Activated CD8-positive, alpha-beta memory T cell treated with anti-CD3 and anti-CD28 coated beads, Interleukin-2, amount 50 U/mL, for 48 hours (primary cell): ENCODE measurements at regions not wholly inside any gene's neighbourhood (a gene's known extent, or its start where the extent isn't known, plus 50 kb on each side); places are given as distances from the start of the nearest gene placed in this dataset.
A peak's percentile ranks its signal among the peaks of the same experiment; 100 is the strongest.
"Not testable (repeated sequence)": the region's sequence is repeated elsewhere in the genome, so short reads cannot be mapped to it uniquely, and the experiment has no call there.

Experiments
- DNase-seq: peaks from one replicate; pipeline ENCODE4 v3.0.0-alpha.2; 2020

DNA sequence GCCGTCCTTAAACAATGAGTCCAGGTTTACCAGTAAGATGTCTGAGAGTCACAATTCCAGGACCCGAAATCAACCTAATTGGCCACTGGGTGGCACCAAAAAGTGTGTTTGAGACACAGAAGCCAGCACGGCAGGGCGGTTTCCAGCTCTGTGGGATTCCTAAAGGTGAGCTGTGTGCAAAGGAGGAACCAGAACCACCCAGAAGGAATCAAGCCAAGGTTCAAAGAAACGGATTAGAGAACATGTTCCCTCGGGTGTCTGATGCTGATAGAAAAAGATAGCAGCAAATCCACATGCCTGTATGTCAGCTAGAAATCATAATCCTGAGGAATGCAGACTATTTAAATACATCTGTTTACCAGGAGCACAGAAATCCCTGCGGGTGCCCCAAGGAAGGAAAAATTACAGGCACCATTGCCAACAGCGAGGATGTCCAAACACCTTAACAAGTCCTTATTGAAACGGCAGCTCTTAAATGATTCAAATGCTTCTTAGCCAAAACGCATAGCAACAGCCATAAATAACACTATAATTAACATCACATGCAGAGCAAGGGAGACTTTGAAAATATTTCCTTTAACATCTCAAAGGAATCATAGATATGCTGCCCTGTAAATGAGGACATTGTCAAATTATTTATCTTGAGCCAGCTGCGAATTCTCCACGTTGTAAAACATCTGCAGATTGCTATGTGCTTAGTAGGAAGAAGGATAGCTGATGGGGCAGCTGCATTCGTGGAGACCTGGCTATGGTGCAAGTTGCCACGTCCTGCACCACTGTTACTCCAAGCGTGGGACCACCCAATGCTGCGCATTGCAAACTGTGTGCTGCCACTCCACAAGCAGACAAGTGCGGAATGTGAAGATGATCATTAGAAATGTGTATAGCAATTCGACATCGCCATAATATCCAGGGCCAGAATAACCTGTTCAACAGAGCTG is 318.7 kb upstream of the NCKAP5 start:
- peak; percentile 63 for DNase-seq

DNA sequence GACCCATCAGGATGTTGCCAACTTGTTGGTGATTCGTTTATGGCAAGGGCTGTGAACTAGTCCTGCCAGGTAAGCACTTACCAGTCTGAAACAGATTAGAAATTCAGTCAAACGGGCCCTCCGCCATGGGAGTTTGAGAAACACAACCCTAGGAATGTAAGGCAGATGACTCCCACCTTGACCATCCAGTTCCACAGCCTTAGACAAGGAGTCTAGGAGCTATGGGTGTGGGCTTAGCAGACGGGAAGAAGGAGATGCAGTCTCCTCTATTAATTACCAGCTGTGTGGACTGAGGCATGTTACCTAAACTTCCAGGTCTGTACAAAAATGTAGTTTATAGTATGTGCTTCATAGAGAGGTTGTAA is 319.4 kb upstream of the NCKAP5 start:
- no peak for DNase-seq

DNA sequence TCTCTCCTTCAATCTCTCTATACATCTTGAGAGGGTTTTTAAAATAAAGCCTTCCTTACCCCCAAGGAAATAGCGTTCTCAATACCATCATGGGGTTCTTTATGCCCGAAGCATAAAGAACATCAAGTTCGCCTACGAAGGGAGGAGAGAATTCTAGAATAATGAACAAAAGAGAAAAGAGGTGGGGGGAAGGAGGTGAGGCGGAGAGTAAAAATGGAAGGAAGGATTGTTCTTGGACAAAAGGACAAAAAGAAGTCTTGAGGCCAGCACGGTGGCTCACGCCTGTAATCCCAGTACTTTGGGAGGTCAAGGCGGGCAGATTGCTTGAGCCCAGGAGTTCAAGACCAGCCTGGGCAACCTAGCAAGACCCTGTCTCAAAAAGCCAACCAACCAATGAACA is 319.8 kb upstream of the NCKAP5 start:
- DNase-seq = no peak

GRCh38 chr2:133888621-133889219 is 320.5 kb upstream of the NCKAP5 start:
- no peak for DNase-seq

DNA sequence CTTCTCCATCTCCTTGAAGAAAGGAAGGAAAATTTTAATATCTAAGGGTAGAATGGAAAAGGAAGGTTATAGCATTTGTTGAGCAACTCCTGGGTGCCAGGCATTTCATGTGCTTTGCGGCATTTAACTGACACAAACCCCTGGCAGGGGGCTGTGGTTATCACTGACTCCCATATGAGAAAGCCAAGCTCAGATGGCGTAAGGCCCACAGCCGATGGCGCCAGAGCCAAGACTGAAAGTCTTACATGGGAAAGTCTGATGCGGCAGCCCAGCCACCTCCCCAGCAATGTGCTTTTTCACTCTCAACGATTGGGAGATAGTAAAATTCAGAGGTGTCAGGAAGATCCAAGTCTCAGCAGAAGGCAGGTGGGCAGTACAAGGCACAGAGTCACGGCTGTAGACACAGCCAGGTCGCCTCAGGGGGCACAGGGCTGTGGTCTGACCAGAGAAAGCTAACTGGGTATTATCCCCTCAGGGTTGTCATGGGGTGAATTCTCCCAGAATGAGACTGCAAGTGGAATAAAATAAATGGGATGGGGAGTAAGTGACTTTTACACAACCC is 324.2 kb upstream of the NCKAP5 start:
- no peak for DNase-seq

- DNase-seq = no peak
These were observed 326.2 kb upstream of the NCKAP5 start for GRCh38 chr2:133894429-133894828.

GRCh38 chr2:133897838-133898237 is 329.6 kb upstream of the NCKAP5 start:
- DNase-seq = not testable (repeated sequence)

DNA sequence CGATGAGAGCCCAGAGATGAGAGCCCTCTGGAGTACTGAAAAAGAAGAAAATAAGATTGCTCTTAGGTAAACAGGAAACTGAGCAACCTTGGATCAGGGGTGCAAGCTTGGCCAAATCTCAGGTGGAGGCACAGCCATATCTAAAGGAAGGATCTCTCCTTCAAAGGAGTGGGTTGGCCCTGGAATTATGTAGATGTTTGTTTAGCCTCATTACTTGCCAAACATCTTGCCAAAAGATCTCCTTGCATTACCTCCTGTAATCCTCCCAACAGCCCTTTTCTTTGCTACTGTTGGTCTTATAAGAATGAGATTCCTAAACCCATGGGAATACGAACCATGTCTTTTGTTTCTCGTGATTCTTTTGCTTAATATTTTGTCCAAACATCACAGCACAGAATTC is 332.6 kb upstream of the NCKAP5 start:
- DNase-seq = no peak

- DNase-seq = no peak
These were observed 338.1 kb upstream of the NCKAP5 start for GRCh38 chr2:133906396-133906795.

GRCh38 chr2:133906926-133907325 is 338.7 kb upstream of the NCKAP5 start:
- no peak for DNase-seq

- no peak for DNase-seq
These were observed 339.9 kb upstream of the NCKAP5 start for GRCh38 chr2:133908171-133908570.

GRCh38 chr2:133918141-133918540 is 335.7 kb upstream of the MGAT5 start:
- DNase-seq = no peak

DNA sequence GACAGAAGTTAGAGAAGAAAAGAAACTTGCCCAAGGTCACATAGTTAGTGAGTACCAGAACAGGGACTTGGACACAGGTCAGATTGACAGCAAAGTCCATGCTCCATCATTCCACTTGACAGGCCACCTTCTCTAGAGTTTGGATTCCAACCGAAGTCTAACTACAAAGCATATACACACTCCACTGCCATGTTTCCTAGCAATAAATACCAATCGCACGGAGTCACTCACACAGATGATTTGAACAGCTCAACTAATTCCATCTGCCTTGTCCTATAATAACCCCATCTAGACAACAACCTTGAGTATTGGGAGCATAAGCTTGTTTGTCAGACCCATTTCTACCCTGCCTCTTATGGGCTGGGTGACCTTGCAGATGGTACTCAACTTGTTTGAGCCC is 334.6 kb upstream of the MGAT5 start:
- no peak for DNase-seq

- DNase-seq = no peak
These were observed 326.0 kb upstream of the MGAT5 start for GRCh38 chr2:133927894-133928293.

DNA sequence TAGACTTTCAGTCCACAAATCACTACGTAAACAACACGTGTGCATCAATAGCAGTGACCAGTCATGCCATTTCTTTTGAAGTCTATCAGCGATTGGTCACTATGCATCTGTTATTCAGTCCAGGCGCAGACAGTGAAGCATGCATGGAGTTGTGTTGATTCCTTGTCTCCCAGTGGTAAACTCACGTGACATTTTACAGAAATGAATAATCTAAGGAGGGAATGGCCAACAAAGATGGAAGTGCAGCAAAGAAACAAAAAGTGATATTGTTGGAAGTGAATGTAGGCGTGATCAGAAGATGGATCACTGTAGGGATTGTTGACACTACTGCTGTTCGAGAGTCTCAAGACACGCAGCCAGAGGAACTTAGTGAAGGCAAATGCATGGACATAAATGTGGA is 317.8 kb upstream of the MGAT5 start:
- no peak for DNase-seq

GRCh38 chr2:133936601-133937000 is 317.3 kb upstream of the MGAT5 start:
- no peak for DNase-seq

DNA sequence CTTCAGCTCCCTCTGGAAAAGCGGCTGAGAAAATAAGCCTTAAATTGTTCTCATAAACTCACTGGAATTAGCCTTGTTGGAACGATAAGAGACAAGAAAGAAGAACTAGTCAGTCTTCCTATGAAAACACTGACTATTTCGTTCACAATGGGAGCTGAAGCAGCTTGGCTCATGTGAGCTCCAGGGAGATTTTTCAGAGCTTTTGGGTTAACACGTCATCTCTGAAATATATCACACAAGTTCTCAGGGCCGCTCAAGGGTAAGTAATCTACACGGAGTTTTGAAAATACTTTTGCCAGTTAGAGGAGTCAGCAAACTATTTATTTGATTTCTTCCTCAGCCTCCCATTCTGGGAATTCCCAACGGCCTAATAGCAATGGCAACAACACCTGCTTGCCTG is 316.2 kb upstream of the MGAT5 start:
- no peak for DNase-seq

DNA sequence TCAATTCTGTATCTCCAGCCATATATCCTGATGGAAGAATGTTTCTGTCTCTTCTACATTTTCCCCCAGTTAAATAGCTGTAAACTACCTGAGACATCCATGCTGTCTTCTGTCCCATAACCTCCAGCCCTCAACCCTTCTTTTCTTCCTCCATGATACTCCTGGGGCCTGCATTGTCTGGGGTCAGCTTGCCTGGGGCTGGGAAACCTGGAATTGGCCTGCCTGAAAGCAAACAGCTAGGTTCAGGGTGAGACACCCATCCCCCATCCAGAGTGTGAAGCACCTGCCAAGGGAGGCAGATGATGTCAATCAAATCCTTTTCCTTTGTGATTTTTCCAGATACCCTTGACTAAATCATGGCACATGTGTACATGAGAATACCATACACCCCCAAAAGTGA is 313.7 kb upstream of the MGAT5 start:
- no peak for DNase-seq

DNA sequence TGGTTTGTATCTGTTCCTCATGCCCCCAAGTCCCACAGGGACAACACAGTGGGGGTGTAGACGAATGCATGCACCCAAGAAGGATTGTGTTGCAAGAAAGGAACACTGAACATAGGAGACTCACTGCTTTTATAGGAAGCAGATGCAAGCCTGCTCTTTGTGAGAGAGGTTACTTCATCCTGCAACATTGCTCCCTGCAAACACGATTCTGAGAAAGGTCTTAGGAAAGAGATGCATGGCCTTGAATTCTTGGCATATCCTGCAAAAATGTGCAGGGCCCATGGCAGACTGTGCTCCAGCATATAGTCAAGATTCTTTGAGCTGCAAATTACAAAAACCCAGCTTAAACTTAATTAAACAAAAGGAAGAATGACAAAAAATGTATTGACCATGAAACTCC is 312.2 kb upstream of the MGAT5 start:
- no peak for DNase-seq

GRCh38 chr2:133942398-133942797 is 311.5 kb upstream of the MGAT5 start:
- DNase-seq = no peak

DNA sequence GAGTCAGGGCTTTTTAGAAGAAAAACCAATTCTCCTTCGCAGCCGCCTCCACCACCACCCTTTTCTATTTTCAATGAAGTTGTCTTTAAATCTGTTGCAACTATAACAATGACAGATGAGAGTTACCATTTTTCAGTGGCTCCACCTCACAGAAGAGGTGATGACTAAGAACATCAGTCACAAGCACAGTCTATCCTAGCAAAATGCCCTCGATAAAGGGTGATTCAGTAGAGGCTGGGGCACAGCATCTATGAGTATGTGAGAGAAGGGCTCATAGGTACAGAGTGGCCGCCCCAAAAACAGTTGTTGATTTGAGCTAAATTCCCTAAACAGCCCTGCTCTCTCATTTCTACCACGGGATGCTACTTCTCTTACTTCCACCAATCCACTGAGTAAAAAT is 310.8 kb upstream of the MGAT5 start:
- no peak for DNase-seq

DNA sequence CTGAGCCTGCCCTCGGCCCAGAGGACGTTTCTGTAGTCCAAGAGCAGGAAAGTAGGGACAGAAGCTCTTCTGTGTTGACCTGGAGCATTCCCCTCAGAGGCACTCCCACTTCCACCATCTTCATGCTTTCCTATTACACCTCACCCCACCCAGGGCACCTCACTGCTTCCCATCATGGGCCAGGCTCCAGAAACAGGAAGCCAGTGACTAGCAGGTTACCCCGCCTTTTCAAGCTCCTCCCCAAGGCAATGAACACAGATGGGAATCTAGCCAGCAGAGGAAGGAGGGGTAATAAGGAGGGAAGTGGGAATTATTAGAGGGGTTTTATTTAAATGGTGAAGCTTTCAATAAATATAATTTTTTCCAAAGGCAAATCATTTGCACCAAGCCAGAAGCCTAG is 308.8 kb upstream of the MGAT5 start:
- DNase-seq = no peak

DNA sequence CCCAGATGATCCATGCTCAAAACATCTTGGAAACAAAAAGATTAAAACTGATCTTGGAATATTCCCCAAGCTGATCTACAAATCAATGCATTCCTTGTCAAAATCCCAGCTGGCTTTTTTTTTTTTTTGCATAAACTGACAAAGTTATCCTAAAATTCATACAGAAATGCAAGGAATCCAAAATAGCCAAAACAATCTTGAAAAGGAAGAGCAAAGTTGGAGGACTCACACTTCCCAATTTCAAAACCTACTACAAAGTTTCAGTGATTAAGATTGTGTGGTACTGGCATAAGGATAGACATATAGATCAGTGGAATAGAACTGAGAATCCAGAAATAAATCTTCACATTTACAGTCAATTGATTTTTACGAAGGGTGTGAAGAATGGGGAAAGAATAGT is 306.8 kb upstream of the MGAT5 start:
- DNase-seq = no peak

- DNase-seq = no peak
These were observed 305.1 kb upstream of the MGAT5 start for GRCh38 chr2:133948610-133949290.
